ENCODE measurements at regions not wholly inside any gene's neighbourhood (a gene's known extent, or its start where the extent isn't known, plus 50 kb on each side); places are given as distances from the start of the nearest gene placed in this dataset.

DNA sequence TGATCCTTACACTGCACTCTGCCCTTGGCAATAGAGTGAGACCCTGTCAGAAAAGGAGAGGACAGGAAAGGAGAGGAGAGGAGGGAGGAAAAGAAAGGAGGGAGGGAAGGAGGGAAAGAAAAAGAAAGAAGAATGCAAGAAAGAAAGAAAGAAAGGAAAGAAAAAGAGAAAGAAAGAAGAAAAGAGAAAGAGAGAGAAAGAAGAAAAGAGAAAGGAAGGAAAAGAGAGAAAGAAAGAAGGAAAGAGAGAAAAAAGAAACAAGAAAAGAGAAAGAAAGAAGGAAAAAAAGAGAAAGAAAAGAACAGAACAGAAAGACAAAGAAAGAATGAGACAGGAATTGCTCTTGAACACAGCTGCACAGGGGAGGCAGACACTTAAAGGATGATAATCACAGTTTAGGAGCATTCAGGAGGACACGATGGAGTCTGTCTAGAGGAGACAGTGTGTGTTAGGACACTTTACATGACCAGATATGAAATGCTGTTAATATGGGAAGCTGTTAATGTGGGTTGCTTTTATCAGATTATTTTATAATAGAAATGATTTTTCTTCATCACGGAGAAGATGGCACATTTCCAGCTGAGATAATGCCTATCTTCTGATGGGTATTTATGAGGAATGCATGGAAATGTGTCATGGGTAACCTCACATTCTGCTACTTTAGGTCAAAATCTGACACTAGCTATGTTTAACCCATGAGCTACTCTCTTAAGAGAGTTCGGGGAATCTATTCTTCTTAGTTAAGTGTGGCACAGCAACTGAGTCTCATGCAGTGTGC, 160.5 kb downstream of the BAMBI start:
- H3K4me1 Mint-ChIP-seq (ENCODE audit: low read depth, unreplicated experiment) = no peaks in the 10 kb centered on the region
- H3K27ac Mint-ChIP-seq (ENCODE audit: unreplicated experiment) = no peak overlapping the region
- no peaks in the 10 kb centered on the region for H3K36me3 Mint-ChIP-seq (ENCODE audit: unreplicated experiment)
- no peak overlapping the region for H3K4me3 Mint-ChIP-seq (ENCODE audit: unreplicated experiment)
- no peak for DNase-seq
- TF ChIP-seq, protein P1, sequence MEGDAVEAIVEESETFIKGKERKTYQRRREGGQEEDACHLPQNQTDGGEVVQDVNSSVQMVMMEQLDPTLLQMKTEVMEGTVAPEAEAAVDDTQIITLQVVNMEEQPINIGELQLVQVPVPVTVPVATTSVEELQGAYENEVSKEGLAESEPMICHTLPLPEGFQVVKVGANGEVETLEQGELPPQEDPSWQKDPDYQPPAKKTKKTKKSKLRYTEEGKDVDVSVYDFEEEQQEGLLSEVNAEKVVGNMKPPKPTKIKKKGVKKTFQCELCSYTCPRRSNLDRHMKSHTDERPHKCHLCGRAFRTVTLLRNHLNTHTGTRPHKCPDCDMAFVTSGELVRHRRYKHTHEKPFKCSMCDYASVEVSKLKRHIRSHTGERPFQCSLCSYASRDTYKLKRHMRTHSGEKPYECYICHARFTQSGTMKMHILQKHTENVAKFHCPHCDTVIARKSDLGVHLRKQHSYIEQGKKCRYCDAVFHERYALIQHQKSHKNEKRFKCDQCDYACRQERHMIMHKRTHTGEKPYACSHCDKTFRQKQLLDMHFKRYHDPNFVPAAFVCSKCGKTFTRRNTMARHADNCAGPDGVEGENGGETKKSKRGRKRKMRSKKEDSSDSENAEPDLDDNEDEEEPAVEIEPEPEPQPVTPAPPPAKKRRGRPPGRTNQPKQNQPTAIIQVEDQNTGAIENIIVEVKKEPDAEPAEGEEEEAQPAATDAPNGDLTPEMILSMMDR (IDR thresholded peaks at IDR 0.05; ENCODE audit: partially characterized antibody, unreplicated experiment) = no peak
- H3K9me3 Mint-ChIP-seq (ENCODE audit: unreplicated experiment) = no peaks in the 10 kb centered on the region
- H3K27me3 Mint-ChIP-seq (ENCODE audit: unreplicated experiment) = no peaks in the 10 kb centered on the region

DNA sequence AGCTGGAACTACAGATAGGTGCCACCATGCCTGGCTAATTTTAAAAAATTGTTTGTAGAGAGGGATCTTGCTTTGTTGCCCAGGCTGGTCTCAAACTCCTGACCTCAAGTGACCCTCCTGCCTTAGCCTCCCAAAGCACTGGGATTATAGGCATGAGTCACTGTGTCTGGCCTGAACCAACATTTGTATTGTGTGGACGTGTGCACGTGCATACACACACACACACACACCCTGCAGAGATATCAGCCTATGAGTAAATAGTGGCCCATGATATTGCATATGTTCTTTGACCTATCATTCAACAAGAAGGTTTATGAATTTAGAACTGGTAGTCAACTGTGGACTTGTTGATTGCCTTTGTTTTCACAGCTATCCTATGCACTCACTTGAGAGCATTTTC, 161.6 kb downstream of the BAMBI start:
- no peak overlapping the region for H3K4me3 Mint-ChIP-seq (ENCODE audit: unreplicated experiment)
- no peak for DNase-seq
- H3K36me3 Mint-ChIP-seq (ENCODE audit: unreplicated experiment) = no peaks in the 10 kb centered on the region
- H3K27ac Mint-ChIP-seq (ENCODE audit: unreplicated experiment) = no peak overlapping the region
- no peaks in the 10 kb centered on the region for H3K4me1 Mint-ChIP-seq (ENCODE audit: low read depth, unreplicated experiment)
- no peaks in the 10 kb centered on the region for H3K9me3 Mint-ChIP-seq (ENCODE audit: unreplicated experiment)
- H3K27me3 Mint-ChIP-seq (ENCODE audit: unreplicated experiment) = no peaks in the 10 kb centered on the region
- TF ChIP-seq, protein P1 (IDR thresholded peaks at IDR 0.05; ENCODE audit: partially characterized antibody, unreplicated experiment) = no peak

DNA sequence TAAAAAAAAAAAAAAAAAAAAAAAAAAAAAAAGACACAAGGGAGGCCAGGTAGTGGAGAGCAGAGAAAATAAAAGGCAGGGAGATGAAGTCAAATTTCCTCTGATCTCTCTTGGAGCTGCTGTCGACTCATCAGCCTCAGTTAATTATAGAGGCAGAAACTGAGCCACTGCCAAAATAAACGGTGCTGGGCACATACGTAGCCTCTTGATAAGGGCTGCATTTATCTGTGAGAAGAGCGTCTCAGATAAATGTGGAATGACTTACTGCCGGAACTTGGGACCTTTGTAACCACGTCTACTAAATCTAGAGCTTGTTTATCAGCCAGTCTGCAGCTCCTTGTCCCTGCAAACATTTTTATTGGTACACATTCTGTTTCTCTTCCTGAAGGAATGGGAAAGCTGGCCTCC, 162.3 kb downstream of the BAMBI start:
- no peak for DNase-seq
- Mint-ChIP-seq H3K4me1 (ENCODE audit: low read depth, unreplicated experiment) (no peaks in the 10 kb centered on the region), H3K4me3 (ENCODE audit: unreplicated experiment) (no peak overlapping the region), H3K27me3 (ENCODE audit: unreplicated experiment) (no peaks in the 10 kb centered on the region), H3K9me3 (ENCODE audit: unreplicated experiment) (no peaks in the 10 kb centered on the region), H3K36me3 (ENCODE audit: unreplicated experiment) (no peaks in the 10 kb centered on the region), H3K27ac (ENCODE audit: unreplicated experiment) (no peak overlapping the region)
- TF ChIP-seq, protein P1 (IDR thresholded peaks at IDR 0.05; ENCODE audit: partially characterized antibody, unreplicated experiment) = no peak

DNA sequence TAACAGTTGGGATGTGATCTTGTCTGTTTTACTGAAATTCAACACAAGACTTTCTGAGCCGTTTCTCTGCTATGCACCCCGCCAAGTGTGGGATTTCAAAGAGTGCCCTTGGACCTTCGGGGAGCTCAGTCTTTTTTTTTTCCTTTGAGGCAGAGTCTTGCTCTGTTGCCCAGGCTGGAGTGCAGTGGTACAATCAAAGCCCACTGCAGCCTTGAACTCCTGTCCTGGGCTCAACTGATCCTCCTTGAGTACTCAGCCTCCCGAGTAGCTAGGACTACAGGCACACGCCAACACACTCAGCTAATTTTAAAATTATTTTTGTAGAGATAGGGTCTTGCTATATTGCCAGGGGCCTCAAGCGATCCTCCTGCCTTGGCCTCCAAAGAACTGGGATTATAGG, 162.9 kb downstream of the BAMBI start:
- H3K9me3 Mint-ChIP-seq (ENCODE audit: unreplicated experiment) = no peaks in the 10 kb centered on the region
- H3K4me1 Mint-ChIP-seq (ENCODE audit: low read depth, unreplicated experiment) = no peaks in the 10 kb centered on the region
- H3K36me3 Mint-ChIP-seq (ENCODE audit: unreplicated experiment) = no peaks in the 10 kb centered on the region
- no peak overlapping the region for H3K4me3 Mint-ChIP-seq (ENCODE audit: unreplicated experiment)
- DNase-seq = no peak
- TF ChIP-seq, protein P1 (IDR thresholded peaks at IDR 0.05; ENCODE audit: partially characterized antibody, unreplicated experiment) = no peak
- no peak overlapping the region for H3K27ac Mint-ChIP-seq (ENCODE audit: unreplicated experiment)
- no peaks in the 10 kb centered on the region for H3K27me3 Mint-ChIP-seq (ENCODE audit: unreplicated experiment)

DNA sequence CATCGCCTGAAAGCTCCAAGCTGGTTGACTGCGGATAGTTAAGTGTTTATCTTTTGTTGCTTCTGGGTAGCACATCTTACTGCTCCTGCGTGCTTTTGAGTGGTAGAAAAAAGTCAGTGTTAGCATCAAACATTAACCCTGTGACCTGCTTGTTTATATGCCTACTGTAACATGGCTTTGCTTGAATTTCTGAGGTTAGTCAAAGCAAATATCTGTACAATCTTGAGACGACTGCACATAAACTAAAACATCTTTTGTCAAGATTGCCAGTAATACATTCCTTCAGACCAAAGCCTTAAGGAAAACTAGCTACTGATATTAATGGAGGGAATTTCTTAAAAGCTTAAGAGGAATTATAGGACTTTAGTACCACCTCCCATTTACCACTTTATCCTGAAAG, 163.7 kb downstream of the BAMBI start:
- TF ChIP-seq, protein P1 (IDR thresholded peaks at IDR 0.05; ENCODE audit: partially characterized antibody, unreplicated experiment) = no peak
- no peak overlapping the region for H3K27ac Mint-ChIP-seq (ENCODE audit: unreplicated experiment)
- H3K9me3 Mint-ChIP-seq (ENCODE audit: unreplicated experiment) = no peaks in the 10 kb centered on the region
- no peaks in the 10 kb centered on the region for H3K4me1 Mint-ChIP-seq (ENCODE audit: low read depth, unreplicated experiment)
- no peaks in the 10 kb centered on the region for H3K36me3 Mint-ChIP-seq (ENCODE audit: unreplicated experiment)
- no peak for DNase-seq
- H3K27me3 Mint-ChIP-seq (ENCODE audit: unreplicated experiment) = no peaks in the 10 kb centered on the region
- no peak overlapping the region for H3K4me3 Mint-ChIP-seq (ENCODE audit: unreplicated experiment)
